ENCODE measurements at regions not wholly inside any gene's neighbourhood (a gene's known extent, or its start where the extent isn't known, plus 50 kb on each side); places are given as distances from the start of the nearest gene placed in this dataset.

DNA sequence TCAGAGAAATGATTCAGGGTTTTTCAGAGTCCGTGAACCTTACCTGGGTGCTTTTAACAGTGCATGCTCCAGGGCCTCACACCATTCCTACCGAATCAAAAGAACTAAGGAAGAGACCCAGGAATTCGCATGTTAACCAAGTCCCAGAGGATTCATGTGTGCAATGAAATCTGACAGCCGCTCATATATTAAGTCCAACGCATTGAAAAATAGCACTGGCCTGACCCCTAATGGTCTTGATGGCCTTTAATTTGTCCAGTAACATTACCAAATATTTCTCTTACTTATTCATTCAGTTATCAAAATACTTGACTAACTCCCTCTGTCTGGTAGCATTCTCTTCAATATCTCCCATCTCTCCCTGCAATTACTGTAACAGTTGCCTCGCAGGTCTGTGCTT is 55.0 kb upstream of the MARCHF11 start:
- TF ChIP-seq ZNF274 (IDR thresholded peaks at IDR 0.05; ENCODE audit: low read depth, low read length): no peak
- TF ChIP-seq SUZ12 (IDR thresholded peaks at IDR 0.05; ENCODE audit: extremely low read depth, insufficient read depth, insufficient read length): no peak
- TF ChIP-seq YY1 (IDR thresholded peaks at IDR 0.05; ENCODE audit: insufficient read depth, insufficient read length): no peak

Data from NT2/D1 (cell line).